ENCODE measurements at regions not wholly inside any gene's neighbourhood (a gene's known extent, or its start where the extent isn't known, plus 50 kb on each side); places are given as distances from the start of the nearest gene placed in this dataset.

GRCh38 chr18:11366410-11366809 is 217.0 kb upstream of the PIEZO2 start:
- DNase-seq (ENCODE audit: low spot score) (no peak), FAIRE-seq (no peak), ATAC-seq (no peak)
- ChIA-PET CTCF (ENCODE audit: low intra/inter-chr PET ratio, low total read pairs) (no interaction called here), POLR2A (no interaction called here)
- 27% methylated on average over 4 of the region's 4 CpGs for WGBS (ENCODE audit: low lambda C conversion rate)
- Histone ChIP-seq H3K9me3 (ENCODE audit: low read length) (no peaks in the 10 kb centered on the region), H3K4me3 (replicated peaks in 1 of 3; ENCODE audit: insufficient read depth in 1 of 3, low read depth in 2 of 3, low read length in 3 of 3) (no peak overlapping the region), H3K9ac (ENCODE audit: insufficient read depth, low read depth, low read length) (no peak overlapping the region), H3K4me1 (ENCODE audit: insufficient read depth, low read length) (no peaks in the 10 kb centered on the region), H2AFZ (ENCODE audit: low read length) (no peak overlapping the region), H4K20me1 (ENCODE audit: insufficient read depth, low read length) (no peaks in the 10 kb centered on the region), H3K79me2 (ENCODE audit: insufficient read depth, low read length) (no peaks in the 10 kb centered on the region), H3K27me3 (ENCODE audit: control insufficient read depth in 1 of 2, insufficient read depth in 2 of 2, low read length in 2 of 2) (no peaks in the 10 kb centered on the region), H3K36me3 (replicated peaks in 1 of 2; ENCODE audit: control insufficient read depth in 1 of 2, insufficient read depth in 2 of 2, low read length in 2 of 2) (no peaks in the 10 kb centered on the region), H3K27ac (ENCODE audit: extremely low read length, insufficient read depth, low read length) (no peak overlapping the region), H3K4me2 (ENCODE audit: low read depth, low read length) (no peak overlapping the region)
- in situ Hi-C loops (cut with HindIII; ENCODE audit: extremely low pct_ligation_motif_present, low pct_unique_long_range_greater_than_20kb) (no loop called here), intact Hi-C loops (cut with micrococcal nuclease; ENCODE audit: unreplicated experiment) (no loop called here)
- BruUV-seq (replicated peaks): no TSS peak
- TF ChIP-seq NR3C1 (CRISPR knock-in tag; IDR thresholded peaks at IDR 0.05) (no peak), ARNT2 (CRISPR knock-in tag; IDR thresholded peaks at IDR 0.05; ENCODE audit: low read depth) (no peak), MTERF4 (CRISPR knock-in tag; IDR thresholded peaks at IDR 0.05) (no peak), ZNF253 (CRISPR knock-in tag; IDR thresholded peaks at IDR 0.05; ENCODE audit: borderline replicate concordance) (no peak), NFRKB (IDR thresholded peaks at IDR 0.05) (no peak), KDM4B (CRISPR knock-in tag; IDR thresholded peaks at IDR 0.05) (no peak), XRCC5 (optimal IDR thresholded peaks at IDR 0.05; ENCODE audit: low read length) (no peak), PAWR (CRISPR knock-in tag; IDR thresholded peaks at IDR 0.05; ENCODE audit: borderline replicate concordance) (no peak), KLF16 (CRISPR knock-in tag; IDR thresholded peaks at IDR 0.05) (no peak), ZNF766 (CRISPR knock-in tag; IDR thresholded peaks at IDR 0.05; ENCODE audit: borderline replicate concordance) (no peak), NAIF1 (CRISPR knock-in tag; IDR thresholded peaks at IDR 0.05; ENCODE audit: borderline replicate concordance) (no peak), ZNF703 (CRISPR knock-in tag; IDR thresholded peaks at IDR 0.05; ENCODE audit: borderline replicate concordance) (no peak), HMG20A (CRISPR knock-in tag; IDR thresholded peaks at IDR 0.05; ENCODE audit: borderline replicate concordance) (no peak), ZNF644 (CRISPR knock-in tag; IDR thresholded peaks at IDR 0.05; ENCODE audit: low read depth) (no peak)
- TF ChIP-seq, protein P1, sequence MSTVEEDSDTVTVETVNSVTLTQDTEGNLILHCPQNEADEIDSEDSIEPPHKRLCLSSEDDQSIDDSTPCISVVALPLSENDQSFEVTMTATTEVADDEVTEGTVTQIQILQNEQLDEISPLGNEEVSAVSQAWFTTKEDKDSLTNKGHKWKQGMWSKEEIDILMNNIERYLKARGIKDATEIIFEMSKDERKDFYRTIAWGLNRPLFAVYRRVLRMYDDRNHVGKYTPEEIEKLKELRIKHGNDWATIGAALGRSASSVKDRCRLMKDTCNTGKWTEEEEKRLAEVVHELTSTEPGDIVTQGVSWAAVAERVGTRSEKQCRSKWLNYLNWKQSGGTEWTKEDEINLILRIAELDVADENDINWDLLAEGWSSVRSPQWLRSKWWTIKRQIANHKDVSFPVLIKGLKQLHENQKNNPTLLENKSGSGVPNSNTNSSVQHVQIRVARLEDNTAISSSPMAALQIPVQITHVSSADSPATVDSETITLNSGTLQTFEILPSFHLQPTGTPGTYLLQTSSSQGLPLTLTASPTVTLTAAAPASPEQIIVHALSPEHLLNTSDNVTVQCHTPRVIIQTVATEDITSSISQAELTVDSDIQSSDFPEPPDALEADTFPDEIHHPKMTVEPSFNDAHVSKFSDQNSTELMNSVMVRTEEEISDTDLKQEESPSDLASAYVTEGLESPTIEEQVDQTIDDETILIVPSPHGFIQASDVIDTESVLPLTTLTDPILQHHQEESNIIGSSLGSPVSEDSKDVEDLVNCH (CRISPR knock-in tag; IDR thresholded peaks at IDR 0.05): no peak
- TF ChIP-seq, protein P2, sequence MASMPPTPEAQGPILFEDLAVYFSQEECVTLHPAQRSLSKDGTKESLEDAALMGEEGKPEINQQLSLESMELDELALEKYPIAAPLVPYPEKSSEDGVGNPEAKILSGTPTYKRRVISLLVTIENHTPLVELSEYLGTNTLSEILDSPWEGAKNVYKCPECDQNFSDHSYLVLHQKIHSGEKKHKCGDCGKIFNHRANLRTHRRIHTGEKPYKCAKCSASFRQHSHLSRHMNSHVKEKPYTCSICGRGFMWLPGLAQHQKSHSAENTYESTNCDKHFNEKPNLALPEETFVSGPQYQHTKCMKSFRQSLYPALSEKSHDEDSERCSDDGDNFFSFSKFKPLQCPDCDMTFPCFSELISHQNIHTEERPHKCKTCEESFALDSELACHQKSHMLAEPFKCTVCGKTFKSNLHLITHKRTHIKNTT (CRISPR knock-in tag; IDR thresholded peaks at IDR 0.05): no peak
- TF ChIP-seq, protein P3, sequence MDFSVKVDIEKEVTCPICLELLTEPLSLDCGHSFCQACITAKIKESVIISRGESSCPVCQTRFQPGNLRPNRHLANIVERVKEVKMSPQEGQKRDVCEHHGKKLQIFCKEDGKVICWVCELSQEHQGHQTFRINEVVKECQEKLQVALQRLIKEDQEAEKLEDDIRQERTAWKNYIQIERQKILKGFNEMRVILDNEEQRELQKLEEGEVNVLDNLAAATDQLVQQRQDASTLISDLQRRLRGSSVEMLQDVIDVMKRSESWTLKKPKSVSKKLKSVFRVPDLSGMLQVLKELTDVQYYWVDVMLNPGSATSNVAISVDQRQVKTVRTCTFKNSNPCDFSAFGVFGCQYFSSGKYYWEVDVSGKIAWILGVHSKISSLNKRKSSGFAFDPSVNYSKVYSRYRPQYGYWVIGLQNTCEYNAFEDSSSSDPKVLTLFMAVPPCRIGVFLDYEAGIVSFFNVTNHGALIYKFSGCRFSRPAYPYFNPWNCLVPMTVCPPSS (IDR thresholded peaks at IDR 0.05): no peak
- TF ChIP-seq, protein P4, sequence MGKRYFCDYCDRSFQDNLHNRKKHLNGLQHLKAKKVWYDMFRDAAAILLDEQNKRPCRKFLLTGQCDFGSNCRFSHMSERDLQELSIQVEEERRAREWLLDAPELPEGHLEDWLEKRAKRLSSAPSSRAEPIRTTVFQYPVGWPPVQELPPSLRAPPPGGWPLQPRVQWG (CRISPR knock-in tag; IDR thresholded peaks at IDR 0.05; ENCODE audit: borderline replicate concordance, low read depth): no peak
